Vagina (tissue), 2 donors: ENCODE measurements at regions not wholly inside any gene's neighbourhood (a gene's known extent, or its start where the extent isn't known, plus 50 kb on each side); places are given as distances from the start of the nearest gene placed in this dataset.

ENCODE experiments used
- DNase-seq, 2 donors: peaks; one replicate each; pipeline ENCODE4 v3.0.0-alpha.2; 2017; ENCODE audit errors: extremely low spot score in 2 of 2
- H3K27ac ChIP-seq: fragments of 200-600 bp; sonication (generic); one replicate; pipeline ENCODE4 v1.5.1; 2019
- H3K27me3 ChIP-seq: fragments of 200-600 bp; sonication (generic); one replicate; pipeline ENCODE4 v1.5.1; 2019
- H3K36me3 ChIP-seq, 2 donors: fragments of 200-600 bp; sonication (generic); one replicate each; pipeline ENCODE4 v1.5.1; 2017 to 2019
- H3K4me1 ChIP-seq: fragments of 200-600 bp; sonication (generic); one replicate; pipeline ENCODE4 v1.5.1; 2019
- H3K4me3 ChIP-seq, 2 donors: fragments of 200-600 bp; sonication (generic); 1 replicate in 1 of 2; 2 replicates in 1 of 2; pipeline ENCODE4 v1.5.1; 2016 to 2019
- H3K9me3 ChIP-seq: fragments of 200-600 bp; sonication (generic); one replicate; pipeline ENCODE4 v1.5.1; 2019
- CTCF ChIP-seq, 3 experiments: fragments of 450-650 bp in 2 of 3; fragments of 200-600 bp in 1 of 3; sonication (generic) in 1 of 3; IDR thresholded peaks; one replicate each; pipeline ENCODE4 v1.5.1; 2017 to 2019; ENCODE audit warnings: antibody characterized with exemption in 3 of 3, mild to moderate bottlenecking in 2 of 3, moderate library complexity in 2 of 3
- POLR2A ChIP-seq, 2 donors: fragments of 450-650 bp; IDR thresholded peaks; one replicate each; pipeline ENCODE4 v1.6.1; 2017; ENCODE audit warnings: antibody characterized with exemption in 2 of 2, mild to moderate bottlenecking in 2 of 2, moderate library complexity in 2 of 2
- POLR2AphosphoS5 ChIP-seq, 2 donors: sonication (generic); formaldehyde crosslinking; IDR thresholded peaks; one replicate each; pipeline ENCODE4 v1.9.0; 2017; ENCODE audit warnings: antibody characterized with exemption in 2 of 2, mild to moderate bottlenecking in 2 of 2, low read depth in 1 of 2; ENCODE audit not compliant: insufficient read depth in 1 of 2
- intact Hi-C: fragments of 100-400 bp; cut with DNase I; formaldehyde crosslinking; loops from one replicate; pipeline ENCODE4 v1.15.1; 2023

GRCh38 chr1:166289309-166290050, 122.7 kb upstream of the FAM78B start:
- no peak for TF ChIP-seq POLR2AphosphoS5 (IDR thresholded peaks at IDR 0.05; ENCODE audit: insufficient read depth in 1 of 2, low read depth in 1 of 2)
- TF ChIP-seq POLR2A (IDR thresholded peaks at IDR 0.05): no peak
- TF ChIP-seq CTCF (IDR thresholded peaks at IDR 0.05): no peak

DNA sequence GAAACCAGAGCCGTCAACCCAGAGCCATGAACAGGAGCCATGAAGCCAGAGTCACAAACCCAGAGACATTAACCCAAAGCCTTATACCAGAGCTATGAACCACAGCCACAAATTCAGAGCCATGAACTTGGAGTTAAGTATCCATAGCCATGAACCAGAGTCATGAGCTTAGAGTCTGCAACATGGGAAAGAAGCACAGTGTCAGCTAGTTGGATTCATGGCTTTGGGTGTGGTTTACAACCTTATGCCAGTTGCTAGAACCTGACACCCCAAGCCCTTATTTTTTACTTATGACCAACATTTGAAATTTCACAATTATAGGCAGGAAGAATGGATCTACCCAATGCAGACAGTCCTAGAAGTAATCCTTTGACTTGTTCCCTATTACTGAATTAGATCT, 128.9 kb upstream of the FAM78B start:
- Histone ChIP-seq H3K9me3 (no peaks in the 10 kb centered on the region), H3K27me3 (no peaks in the 10 kb centered on the region), H3K4me3 (no peak overlapping the region), H3K27ac (no peak overlapping the region), H3K4me1 (no peaks in the 10 kb centered on the region), H3K36me3 (no peaks in the 10 kb centered on the region)
- intact Hi-C loops: no loop called here
- no peak for DNase-seq
- TF ChIP-seq CTCF (IDR thresholded peaks at IDR 0.05): no peak
- no peak for TF ChIP-seq POLR2A (IDR thresholded peaks at IDR 0.05)
- TF ChIP-seq POLR2AphosphoS5 (IDR thresholded peaks at IDR 0.05; ENCODE audit: insufficient read depth in 1 of 2, low read depth in 1 of 2): no peak

More at GRCh38 chr1:166289309-166290050, 122.7 kb upstream of the FAM78B start:
- H3K36me3 ChIP-seq: no peaks in the 10 kb centered on the region
- no peak overlapping the region for H3K27ac ChIP-seq
- no peaks in the 10 kb centered on the region for H3K9me3 ChIP-seq
- DNase-seq: no peak
- H3K4me1 ChIP-seq: no peaks in the 10 kb centered on the region
- no peak overlapping the region for H3K4me3 ChIP-seq
- intact Hi-C loops: no loop called here
- H3K27me3 ChIP-seq: no peaks in the 10 kb centered on the region

GRCh38 chr1:166297993-166298392, 131.2 kb upstream of the FAM78B start:
- intact Hi-C loops: no loop called here
- H3K9me3 ChIP-seq: no peaks in the 10 kb centered on the region
- H3K27ac ChIP-seq: no peak overlapping the region
- H3K4me1 ChIP-seq: no peaks in the 10 kb centered on the region
- H3K27me3 ChIP-seq: no peaks in the 10 kb centered on the region
- no peak for TF ChIP-seq POLR2A (IDR thresholded peaks at IDR 0.05)
- no peaks in the 10 kb centered on the region for H3K36me3 ChIP-seq
- no peak for DNase-seq
- H3K4me3 ChIP-seq: no peak overlapping the region

GRCh38 chr1:166300767-166301166, 134.0 kb upstream of the FAM78B start:
- Histone ChIP-seq H3K4me1 (no peaks in the 10 kb centered on the region), H3K4me3 (no peak overlapping the region), H3K27ac (no peak overlapping the region), H3K36me3 (no peaks in the 10 kb centered on the region), H3K27me3 (no peaks in the 10 kb centered on the region), H3K9me3 (no peaks in the 10 kb centered on the region)
- DNase-seq: no peak
- no peak for TF ChIP-seq POLR2A (IDR thresholded peaks at IDR 0.05)
- intact Hi-C loops: no loop called here

DNA sequence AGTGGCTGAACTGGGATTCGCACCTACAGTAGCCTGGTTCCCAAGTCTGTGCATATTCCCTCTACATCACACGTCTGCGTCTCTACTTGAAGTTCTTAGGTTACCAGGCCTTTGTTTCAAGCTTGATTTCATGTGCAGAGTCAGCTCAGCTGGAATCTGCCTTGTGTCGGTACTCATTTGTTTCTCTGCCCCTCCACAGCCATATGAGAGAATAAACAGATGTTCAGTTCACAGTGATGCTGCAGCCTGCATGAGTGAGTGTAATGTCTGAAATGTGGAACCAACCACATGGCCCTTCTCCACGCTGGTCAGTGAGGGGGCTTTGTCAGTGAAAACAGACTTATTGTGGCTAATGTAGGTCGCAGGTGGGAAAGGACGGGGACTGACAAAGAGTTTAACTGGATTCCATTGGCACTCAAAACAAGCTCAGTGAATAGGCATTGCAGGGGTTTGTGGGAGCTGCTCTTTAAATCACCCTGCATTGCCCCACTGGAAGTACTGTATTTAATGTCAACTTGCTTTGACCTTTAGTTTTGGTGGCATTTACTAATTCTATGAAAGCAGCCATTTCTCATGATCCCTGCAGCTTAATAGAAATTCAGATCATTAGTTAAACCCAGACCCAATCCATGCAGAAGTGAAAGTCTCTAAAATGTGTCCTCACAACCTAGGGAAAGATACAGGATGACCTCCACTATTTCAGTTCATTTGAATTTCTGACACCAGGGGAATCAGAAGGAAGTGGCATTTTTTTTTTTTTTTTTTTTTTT, 136.4 kb upstream of the FAM78B start:
- no peak for DNase-seq
- intact Hi-C loops: no loop called here
- Histone ChIP-seq H3K9me3 (no peaks in the 10 kb centered on the region), H3K27ac (no peak overlapping the region), H3K4me1 (no peaks in the 10 kb centered on the region), H3K27me3 (no peaks in the 10 kb centered on the region), H3K36me3 (no peaks in the 10 kb centered on the region), H3K4me3 (no peak overlapping the region)
- TF ChIP-seq CTCF (IDR thresholded peaks at IDR 0.05) (no peak), POLR2A (IDR thresholded peaks at IDR 0.05) (no peak), POLR2AphosphoS5 (IDR thresholded peaks at IDR 0.05; ENCODE audit: insufficient read depth in 1 of 2, low read depth in 1 of 2) (no peak)

DNA sequence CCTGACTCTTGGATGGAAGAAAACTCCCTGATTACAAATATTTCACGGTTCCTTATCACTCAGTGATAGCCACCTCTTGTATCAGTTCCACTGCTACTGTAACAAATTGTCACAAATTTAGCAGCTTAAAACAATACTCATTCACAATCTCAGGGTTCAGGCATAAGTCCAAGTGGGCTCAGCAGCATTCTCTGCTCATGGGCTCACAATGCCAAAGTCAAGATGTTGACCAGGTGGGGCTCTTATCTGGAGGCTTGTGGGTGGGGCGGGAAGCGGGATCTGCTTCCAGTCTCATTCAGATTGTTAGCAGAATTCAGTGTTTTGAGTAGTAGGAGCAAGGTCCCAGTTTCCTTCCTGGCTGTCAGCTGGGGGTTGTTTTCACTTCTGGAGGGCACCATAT, 137.3 kb upstream of the FAM78B start:
- no peak for DNase-seq
- Histone ChIP-seq H3K36me3 (no peaks in the 10 kb centered on the region), H3K9me3 (no peaks in the 10 kb centered on the region), H3K27me3 (no peaks in the 10 kb centered on the region), H3K4me3 (no peak overlapping the region), H3K27ac (no peak overlapping the region), H3K4me1 (no peaks in the 10 kb centered on the region)
- TF ChIP-seq CTCF (IDR thresholded peaks at IDR 0.05): no peak
- TF ChIP-seq POLR2AphosphoS5 (IDR thresholded peaks at IDR 0.05; ENCODE audit: insufficient read depth in 1 of 2, low read depth in 1 of 2): no peak
- TF ChIP-seq POLR2A (IDR thresholded peaks at IDR 0.05): no peak
- intact Hi-C loops: no loop called here
